SK-N-SH (cell line): ENCODE measurements at regions not wholly inside any gene's neighbourhood (a gene's known extent, or its start where the extent isn't known, plus 50 kb on each side); places are given as distances from the start of the nearest gene placed in this dataset.

Experiments used
- CTCF ChIA-PET: fragments of 300-600, 350-600 bp; formaldehyde crosslinking; extraction: SDS; loops from one replicate; lab custom pipeline; 2021; lab: Yijun Ruan, JAX
- POLR2A ChIA-PET: fragments of 350-600 bp; sonication (Branson Sonifier 250); formaldehyde crosslinking; extraction: SDS; loops from one replicate; lab custom pipeline; 2020; ENCODE audit warnings: antibody characterized with exemption, inconsistent platforms; lab: Yijun Ruan, JAX
- DNase-seq: peaks from one replicate; pipeline ENCODE4 v3.0.0; 2012
- H2AFZ ChIP-seq: fragments of 200-600 bp; sonication (generic); 2 replicates; pipeline ENCODE4 v1.8.1; 2016; ENCODE audit warnings: antibody characterized with exemption, mild to moderate bottlenecking, low read depth
- H3F3A ChIP-seq: fragments of 200-600 bp; sonication (generic); replicated peaks from 2 replicates; pipeline ENCODE3; 2016; ENCODE audit warnings: antibody characterized with exemption, mild to moderate bottlenecking; ENCODE audit not compliant: insufficient read depth
- H3K27ac ChIP-seq, 2 experiments: fragments of 200-500 bp in 1 of 2; fragments of 200-600 bp in 1 of 2; sonication (Bioruptor generic) in 1 of 2; sonication (generic), shearing (Covaris generic) in 1 of 2; 2 replicates each; pipeline versions ENCODE4 v1.5.1 to v1.6.1; 2014 to 2016; ENCODE audit warnings: low read depth in 2 of 2, inconsistent platforms in 1 of 2, low read length in 1 of 2, mild to moderate bottlenecking in 1 of 2, mixed read lengths in 1 of 2
- H3K27me3 ChIP-seq: fragments of 200-600 bp; sonication (generic), shearing (Covaris generic); 2 replicates; pipeline ENCODE4 v1.6.1; 2016; ENCODE audit warnings: mixed run types; ENCODE audit not compliant: insufficient read depth
- H3K36me3 ChIP-seq, 2 experiments: fragments of 200-500 bp in 1 of 2; fragments of 200-600 bp in 1 of 2; sonication (Bioruptor generic) in 1 of 2; sonication (generic) in 1 of 2; replicated peaks in 1 of 2; 2 replicates each; pipeline versions ENCODE3 to v1.5.1; 2014 to 2016; ENCODE audit warnings: low read length in 1 of 2, mild to moderate bottlenecking in 1 of 2; ENCODE audit not compliant: insufficient read depth in 2 of 2, control insufficient read depth in 1 of 2
- H3K4me1 ChIP-seq, 2 experiments: fragments of 200-500 bp in 1 of 2; fragments of 200-600 bp in 1 of 2; sonication (Bioruptor generic) in 1 of 2; sonication (generic), shearing (Covaris generic) in 1 of 2; 2 replicates each; pipeline versions ENCODE4 v1.5.1 to v1.6.1; 2014 to 2016; ENCODE audit warnings: low read depth in 1 of 2, low read length in 1 of 2, mixed run types in 1 of 2; ENCODE audit not compliant: insufficient read depth in 2 of 2, control insufficient read depth in 1 of 2
- H3K4me2 ChIP-seq: fragments of 200-600 bp; sonication (generic), shearing (Covaris generic); 2 replicates; pipeline ENCODE4 v1.6.1; 2017; ENCODE audit warnings: mixed run types
- H3K4me3 ChIP-seq, 2 experiments: fragments of 200-500 bp in 1 of 2; fragments of 200-600 bp in 1 of 2; sonication (Bioruptor generic) in 1 of 2; sonication (generic), shearing (Covaris generic) in 1 of 2; 2 replicates each; pipeline versions ENCODE4 v1.5.1 to v1.8.1; 2014 to 2016; ENCODE audit warnings: low read depth in 2 of 2, inconsistent platforms in 1 of 2, low read length in 1 of 2, mild to moderate bottlenecking in 1 of 2, mixed read lengths in 1 of 2, moderate library complexity in 1 of 2
- H3K79me2 ChIP-seq: fragments of 200-600 bp; sonication (generic); 2 replicates; pipeline ENCODE4 v1.8.1; 2017; ENCODE audit warnings: mild to moderate bottlenecking; ENCODE audit not compliant: insufficient read depth
- H3K9ac ChIP-seq: fragments of 200-600 bp; sonication (generic); 2 replicates; pipeline ENCODE4 v1.6.1; 2017; ENCODE audit warnings: mixed run types
- H3K9me2 ChIP-seq: fragments of 200-600 bp; sonication (generic); 2 replicates; pipeline ENCODE4 v1.6.1; 2017; ENCODE audit warnings: mixed run types
- H3K9me3 ChIP-seq: fragments of 200-600 bp; sonication (generic); 2 replicates; pipeline ENCODE4 v1.6.1; 2017; ENCODE audit warnings: mixed run types, mild to moderate bottlenecking, moderate library complexity
- H4K20me1 ChIP-seq: fragments of 200-600 bp; sonication (generic); 2 replicates; pipeline ENCODE4 v1.6.1; 2017; ENCODE audit warnings: mild to moderate bottlenecking, mixed run types; ENCODE audit not compliant: insufficient read depth
- CTCF ChIP-seq: fragments of 200-600 bp; sonication (generic); IDR thresholded peaks from 2 replicates; pipeline ENCODE4 v1.6.1; 2017; ENCODE audit warnings: antibody characterized with exemption, mild to moderate bottlenecking, moderate library complexity
- EP300 ChIP-seq, 2 experiments: IDR thresholded peaks; 2 replicates each; pipeline versions ENCODE4 v1.4.0 to v1.6.1; 2012; ENCODE audit warnings: borderline replicate concordance in 1 of 2, low read depth in 1 of 2, low read length in 1 of 2
- FOSL2 ChIP-seq: IDR thresholded peaks from 2 replicates; pipeline ENCODE4 v1.4.0; 2012; ENCODE audit warnings: low read depth, mild to moderate bottlenecking, moderate library complexity, borderline replicate concordance
- IRF3 ChIP-seq: fragments of 150-350 bp; IDR thresholded peaks from 2 replicates; pipeline ENCODE4 v1.6.1; 2016; ENCODE audit warnings: mild to moderate bottlenecking, low read depth, low read length
- POLR2AphosphoS5 ChIP-seq: IDR thresholded peaks from 2 replicates; pipeline ENCODE4 v1.6.1; 2012; ENCODE audit warnings: low read depth, low read length
- REST ChIP-seq: IDR thresholded peaks from 2 replicates; pipeline ENCODE4 v1.6.1; 2012; ENCODE audit warnings: mild to moderate bottlenecking, low read depth, low read length, moderate library complexity
- SIN3A ChIP-seq: IDR thresholded peaks from 2 replicates; pipeline ENCODE4 v1.6.1; 2012; ENCODE audit warnings: low read depth, mild to moderate bottlenecking, low read length, moderate library complexity, borderline replicate concordance
- TAF1 ChIP-seq: IDR thresholded peaks from 2 replicates; pipeline ENCODE4 v1.6.1; 2012; ENCODE audit warnings: low read depth, mild to moderate bottlenecking, low read length, moderate library complexity, borderline replicate concordance
- TEAD4 ChIP-seq: IDR thresholded peaks from 2 replicates; pipeline ENCODE4 v1.4.0; 2012; ENCODE audit warnings: mild to moderate bottlenecking, borderline replicate concordance; ENCODE audit not compliant: insufficient read depth
- USF2 ChIP-seq: fragments of 150-350 bp; IDR thresholded peaks from 2 replicates; pipeline ENCODE4 v1.6.1; 2017; ENCODE audit warnings: antibody characterized with exemption, low read length, low read depth, borderline replicate concordance
- ZBTB33 ChIP-seq: IDR thresholded peaks from 2 replicates; pipeline ENCODE4 v1.4.0; 2012; ENCODE audit warnings: low read depth, borderline replicate concordance
- WGBS: methylation state at CpG from one replicate; pipeline ENCODE4 v1.1.6; 2017; ENCODE audit warnings: low lambda C conversion rate; 5-methylcytosine and 5-hydroxymethylcytosine counted together

- no peaks in the 10 kb centered on the region for H3F3A ChIP-seq
- no peak overlapping the region for H3K27ac ChIP-seq
- no peak overlapping the region for H3K4me2 ChIP-seq
- WGBS, result 10% methylated on average over 3 of the region's 3 CpGs
- H3K36me3 ChIP-seq, result no peaks in the 10 kb centered on the region
- no peak overlapping the region for H2AFZ ChIP-seq
- H3K9ac ChIP-seq, result no peak overlapping the region
- H3K4me1 ChIP-seq, result no peaks in the 10 kb centered on the region
- no peaks in the 10 kb centered on the region for H3K79me2 ChIP-seq
- H3K27me3 ChIP-seq, result no peaks in the 10 kb centered on the region
- no peak for DNase-seq
- POLR2A ChIA-PET, result no interaction called here
- H3K9me3 ChIP-seq, result peaks cover 6% of the 10 kb centered on the region; the same call in 1 of the 2 replicates
- H3K9me2 ChIP-seq, result no peaks in the 10 kb centered on the region
- CTCF ChIA-PET, result no interaction called here
- TF ChIP-seq CTCF (no peak), SIN3A (no peak), USF2 (no peak), TAF1 (no peak), TEAD4 (no peak), IRF3 (no peak), FOSL2 (no peak), POLR2AphosphoS5 (no peak), REST (no peak), EP300 (IDR thresholded peaks at IDR 0.05; ENCODE audit: borderline replicate concordance in 1 of 2, low read depth in 1 of 2, low read length in 1 of 2) (no peak), ZBTB33 (no peak)
- H4K20me1 ChIP-seq, result no peaks in the 10 kb centered on the region
- no peak overlapping the region for H3K4me3 ChIP-seq
These were observed 572.4 kb upstream of the PPP2R3A start for GRCh38 chr3:135393159-135393558.
